GM18505 (cell line): ENCODE measurements at regions not wholly inside any gene's neighbourhood (a gene's known extent, or its start where the extent isn't known, plus 50 kb on each side); places are given as distances from the start of the nearest gene placed in this dataset.

Experiments used
- ATAC-seq: cut with Tn5 transposase; IDR thresholded peaks from one replicate; pipeline ENCODE4 v1.9.1; 2021; ENCODE audit not compliant: unreplicated experiment
- POLR2A ChIP-seq: IDR thresholded peaks from 4 replicates; pipeline ENCODE4 v1.6.1; 2011; ENCODE audit warnings: borderline replicate concordance; ENCODE audit not compliant: insufficient read depth, insufficient read length; ENCODE audit errors: extremely low read depth

- no peak for TF ChIP-seq POLR2A
- no peak for ATAC-seq
Measured at GRCh38 chr5:124660229-124661093, 86.0 kb downstream of the ZNF608 start.

GRCh38 chr5:124659798-124660197 is 86.6 kb downstream of the ZNF608 start:
- ATAC-seq: no peak
- no peak for TF ChIP-seq POLR2A

DNA sequence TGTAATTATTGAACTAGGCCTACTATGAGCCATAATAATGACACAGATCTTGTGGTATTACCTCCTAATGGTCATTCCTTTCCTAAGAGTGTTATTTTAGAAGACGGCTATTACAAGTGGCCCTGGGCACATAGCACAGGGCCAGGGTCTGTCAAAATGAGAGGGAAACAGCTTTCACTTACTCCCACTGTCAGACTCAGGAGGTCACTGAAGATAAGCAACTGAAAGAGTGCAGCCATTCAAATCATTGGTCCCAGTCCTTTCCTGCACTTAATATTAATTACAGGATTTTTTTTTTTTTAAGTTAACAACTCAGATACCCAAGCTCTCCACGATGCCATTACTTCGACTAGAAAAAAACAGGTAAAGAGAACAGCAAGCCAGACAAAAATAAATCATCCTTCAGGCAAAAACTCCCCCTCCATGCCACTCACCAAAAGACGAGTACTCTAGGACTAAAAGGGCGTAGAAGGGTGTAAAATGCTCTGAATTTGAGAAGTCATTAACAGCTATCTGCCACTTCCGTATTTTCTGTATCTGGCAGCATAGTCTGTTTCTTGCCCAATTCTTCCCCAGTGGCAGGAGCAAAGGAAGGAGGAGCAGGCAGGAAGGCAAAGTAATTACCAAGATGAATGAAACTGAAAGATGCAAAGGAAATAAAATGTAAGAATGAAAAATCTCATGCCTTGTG is 87.4 kb downstream of the ZNF608 start:
- ATAC-seq: no peak
- no peak for TF ChIP-seq POLR2A

- ATAC-seq: peak; percentile 35
- TF ChIP-seq POLR2A: no peak
Measured at GRCh38 chr5:124655921-124656511, 90.4 kb downstream of the ZNF608 start.

GRCh38 chr5:124655251-124655917 is 91.1 kb downstream of the ZNF608 start:
- TF ChIP-seq POLR2A: no peak
- ATAC-seq: no peak

GRCh38 chr5:124654418-124654817 is 92.0 kb downstream of the ZNF608 start:
- ATAC-seq: no peak
- no peak for TF ChIP-seq POLR2A

- ATAC-seq: no peak
- no peak for TF ChIP-seq POLR2A
Measured at GRCh38 chr5:124653666-124654065, 92.8 kb downstream of the ZNF608 start.

GRCh38 chr5:124652892-124653441 is 93.5 kb downstream of the ZNF608 start:
- TF ChIP-seq POLR2A: no peak
- no peak for ATAC-seq

DNA sequence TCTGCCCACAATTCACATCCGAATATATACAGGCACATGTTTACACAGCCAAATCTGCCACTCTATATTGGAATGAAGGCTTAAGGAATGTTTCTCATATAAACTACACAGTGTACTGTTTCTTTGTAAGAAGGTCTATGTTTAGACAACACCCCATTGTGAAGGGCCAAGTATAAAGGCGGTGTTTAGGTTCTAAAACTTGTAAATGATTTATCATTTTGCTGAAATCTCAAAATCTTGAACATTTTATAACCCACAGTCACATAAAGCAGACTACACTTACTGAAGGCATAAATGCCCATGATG is 94.0 kb downstream of the ZNF608 start:
- ATAC-seq: no peak
- no peak for TF ChIP-seq POLR2A

DNA sequence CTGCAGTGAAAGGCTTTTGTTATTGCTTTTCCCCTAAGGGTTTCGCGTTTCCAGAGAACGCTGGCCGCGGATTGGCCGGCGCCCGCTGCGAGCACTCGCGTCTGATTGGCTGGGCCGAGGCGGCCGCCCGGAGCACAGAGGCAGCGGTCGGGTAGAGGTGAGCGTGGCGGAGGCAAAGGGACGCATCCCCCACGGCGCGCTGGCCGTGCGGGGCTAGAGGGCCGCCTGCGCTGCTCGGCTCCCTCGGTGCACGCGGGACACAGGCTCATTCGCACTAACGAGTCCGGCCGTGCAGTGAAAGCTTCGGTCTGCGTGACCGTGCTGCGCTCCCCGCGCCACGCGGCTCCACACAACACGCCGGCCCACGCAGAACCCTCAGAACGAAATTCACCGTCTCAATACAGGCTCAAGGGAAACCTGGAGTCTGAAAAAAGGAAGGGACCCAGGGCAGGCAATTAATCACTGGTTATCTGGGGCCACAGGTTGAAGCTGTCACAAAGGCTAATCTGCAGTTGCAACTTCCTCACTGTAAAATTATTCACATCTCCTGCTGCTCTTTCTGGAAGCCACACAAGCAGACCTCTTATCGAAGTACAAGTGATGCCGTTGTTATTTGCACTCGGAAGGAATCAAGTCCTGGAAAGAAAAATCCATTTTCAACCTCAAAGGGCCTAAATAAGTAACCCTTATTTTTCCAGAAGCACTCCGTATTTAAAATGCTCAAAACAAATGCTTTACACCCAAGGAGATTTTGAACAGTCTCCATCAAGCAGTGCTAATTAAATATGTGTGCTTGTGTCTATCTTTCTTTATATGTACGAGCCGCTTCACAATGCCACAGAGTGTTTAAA is 94.6 kb downstream of the ZNF608 start:
- peak; percentile 36 for ATAC-seq

DNA sequence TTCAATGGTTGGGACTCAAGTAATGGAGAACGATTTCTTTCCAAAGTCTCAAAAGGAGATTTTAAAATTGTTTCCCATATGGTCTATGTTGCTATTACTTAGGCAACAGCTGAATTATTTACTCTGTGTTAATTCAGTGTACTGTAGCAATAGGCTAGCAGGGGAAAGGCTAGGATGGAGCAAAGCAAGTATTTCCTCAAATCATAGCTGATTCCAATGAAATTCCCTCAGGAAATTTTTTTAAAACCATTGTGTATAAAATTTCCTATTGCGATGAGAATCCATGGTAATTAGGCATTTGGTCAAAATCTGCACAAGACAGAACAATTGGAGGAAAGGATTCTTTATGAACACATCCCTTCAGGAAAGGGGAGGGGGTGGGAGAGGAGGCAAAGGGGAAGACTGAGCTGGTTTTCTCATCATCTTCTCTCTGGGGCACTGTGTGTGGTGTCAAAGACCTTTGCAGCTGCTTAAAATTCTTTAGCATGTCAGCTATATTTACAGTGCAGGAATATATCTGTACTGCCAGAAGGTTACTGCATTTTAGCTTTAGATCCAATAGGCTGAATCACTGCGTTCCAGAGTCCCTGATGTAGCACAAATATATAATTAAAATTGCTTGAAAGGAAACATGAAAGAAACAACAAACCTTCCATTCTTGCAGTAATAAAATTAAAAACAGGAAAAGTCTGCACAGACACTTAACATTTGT is 95.3 kb downstream of the ZNF608 start:
- TF ChIP-seq POLR2A: no peak
- ATAC-seq: no peak

More for the DNA sequence above, 94.6 kb downstream of the ZNF608 start:
- TF ChIP-seq POLR2A: peak; percentile 48

DNA sequence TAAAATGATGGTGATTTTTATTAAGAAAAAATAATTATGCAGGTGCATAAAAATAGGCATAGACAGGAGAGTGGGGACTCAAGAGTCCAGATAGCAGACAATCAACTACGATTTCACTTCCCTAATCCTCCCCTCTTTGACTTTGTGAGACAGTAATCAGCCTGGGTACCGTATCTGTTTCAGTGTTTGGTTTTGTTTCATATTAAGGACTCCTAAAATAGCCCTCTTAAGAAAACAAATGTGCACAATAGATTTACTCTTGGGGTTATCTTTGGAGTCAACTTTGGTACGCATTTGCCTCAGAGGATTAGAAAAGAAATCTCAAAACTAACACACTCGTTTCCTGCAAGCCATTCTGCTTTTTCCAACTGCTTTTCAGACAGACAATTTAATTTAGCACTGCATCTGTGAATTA is 96.3 kb downstream of the ZNF608 start:
- peak; percentile 57 for ATAC-seq
- no peak for TF ChIP-seq POLR2A
